Right lobe of liver (tissue), 4 donors: ENCODE measurements at regions not wholly inside any gene's neighbourhood (a gene's known extent, or its start where the extent isn't known, plus 50 kb on each side); places are given as distances from the start of the nearest gene placed in this dataset.

Experiments
- POLR2A ChIP-seq: fragments of 450-650 bp; IDR thresholded peaks from one replicate; pipeline ENCODE4 v1.6.1; 2017; ENCODE audit warnings: antibody characterized with exemption, mild to moderate bottlenecking
- TF ChIP-seq, protein P1 (sequence below), 4 donors: fragments of 200-600 bp in 3 of 4; fragments of 450-650 bp in 1 of 4; IDR thresholded peaks; one replicate each; pipeline versions ENCODE4 v1.5.1 to v1.8.0; 2016 to 2022; ENCODE audit warnings: antibody characterized with exemption in 4 of 4, mild to moderate bottlenecking in 2 of 4
- donor health status: DM: no; HTN: no; CAD: no.
- donor health status: DM: no; HTN: no; CAD: no.
- donor health status: DM: no; HTN: yes; CAD: no.

DNA sequence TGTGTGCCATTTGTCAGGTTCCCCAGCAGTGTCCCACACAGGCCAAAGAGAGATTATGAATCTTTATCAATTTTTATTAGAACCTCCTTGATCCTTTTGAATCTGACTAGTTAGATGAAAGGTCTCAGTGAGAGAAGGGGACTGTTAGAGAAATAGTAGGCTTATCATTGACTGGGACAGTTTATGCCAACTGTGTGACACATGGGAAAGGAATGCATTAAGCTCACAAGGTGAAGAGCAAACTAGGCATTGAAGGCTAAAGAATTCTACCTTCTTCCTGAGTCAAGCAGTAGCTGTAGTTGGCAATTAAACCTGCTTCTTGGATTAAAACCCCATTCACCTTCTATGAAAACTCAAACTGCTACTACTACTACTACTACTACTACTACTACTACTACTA, 389.6 kb upstream of the CDH19 start:
- TF ChIP-seq, protein P1, sequence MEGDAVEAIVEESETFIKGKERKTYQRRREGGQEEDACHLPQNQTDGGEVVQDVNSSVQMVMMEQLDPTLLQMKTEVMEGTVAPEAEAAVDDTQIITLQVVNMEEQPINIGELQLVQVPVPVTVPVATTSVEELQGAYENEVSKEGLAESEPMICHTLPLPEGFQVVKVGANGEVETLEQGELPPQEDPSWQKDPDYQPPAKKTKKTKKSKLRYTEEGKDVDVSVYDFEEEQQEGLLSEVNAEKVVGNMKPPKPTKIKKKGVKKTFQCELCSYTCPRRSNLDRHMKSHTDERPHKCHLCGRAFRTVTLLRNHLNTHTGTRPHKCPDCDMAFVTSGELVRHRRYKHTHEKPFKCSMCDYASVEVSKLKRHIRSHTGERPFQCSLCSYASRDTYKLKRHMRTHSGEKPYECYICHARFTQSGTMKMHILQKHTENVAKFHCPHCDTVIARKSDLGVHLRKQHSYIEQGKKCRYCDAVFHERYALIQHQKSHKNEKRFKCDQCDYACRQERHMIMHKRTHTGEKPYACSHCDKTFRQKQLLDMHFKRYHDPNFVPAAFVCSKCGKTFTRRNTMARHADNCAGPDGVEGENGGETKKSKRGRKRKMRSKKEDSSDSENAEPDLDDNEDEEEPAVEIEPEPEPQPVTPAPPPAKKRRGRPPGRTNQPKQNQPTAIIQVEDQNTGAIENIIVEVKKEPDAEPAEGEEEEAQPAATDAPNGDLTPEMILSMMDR (IDR thresholded peaks at IDR 0.05), result no peak
- no peak for TF ChIP-seq POLR2A
